HEK293 (cell line): ENCODE measurements at regions not wholly inside any gene's neighbourhood (a gene's known extent, or its start where the extent isn't known, plus 50 kb on each side); places are given as distances from the start of the nearest gene placed in this dataset.

Experiments
- ZBTB1 ChIP-seq: fragments of 450-650 bp; formaldehyde crosslinking; IDR thresholded peaks from 2 replicates; pipeline ENCODE4 v1.5.1; 2016; ENCODE audit warnings: missing biosample characterization, missing genetic modification characterization
- ZBTB49 ChIP-seq: fragments of 450-650 bp; formaldehyde crosslinking; IDR thresholded peaks from 2 replicates; pipeline ENCODE4 v1.5.1; 2016; ENCODE audit warnings: missing biosample characterization, missing genetic modification characterization, low read depth
- ZNF350 ChIP-seq: fragments of 450-650 bp; formaldehyde crosslinking; IDR thresholded peaks from 2 replicates; pipeline ENCODE4 v1.5.0; 2017; ENCODE audit warnings: missing biosample characterization, mild to moderate bottlenecking, missing genetic modification characterization
- ZNF354C ChIP-seq: fragments of 450-650 bp; formaldehyde crosslinking; IDR thresholded peaks from 2 replicates; pipeline ENCODE4 v1.5.1; 2016; ENCODE audit warnings: missing biosample characterization, missing genetic modification characterization, low read depth, borderline replicate concordance
- ZNF677 ChIP-seq: fragments of 450-650 bp; IDR thresholded peaks from 2 replicates; pipeline ENCODE4 v1.5.0; 2018; ENCODE audit warnings: missing biosample characterization, mild to moderate bottlenecking, missing genetic modification characterization, moderate library complexity
- ZNF785 ChIP-seq: fragments of 450-650 bp; formaldehyde crosslinking; IDR thresholded peaks from 2 replicates; pipeline ENCODE4 v1.5.1; 2016; ENCODE audit warnings: missing biosample characterization, missing genetic modification characterization
- ZSCAN30 ChIP-seq: fragments of 450-650 bp; IDR thresholded peaks from 2 replicates; pipeline ENCODE4 v1.5.1; 2018; ENCODE audit warnings: missing biosample characterization, mild to moderate bottlenecking, missing genetic modification characterization, moderate library complexity
- TF ChIP-seq, protein P1 (sequence below): fragments of 450-650 bp; formaldehyde crosslinking; IDR thresholded peaks from 2 replicates; pipeline ENCODE4 v1.5.1; 2016; ENCODE audit warnings: missing biosample characterization, missing genetic modification characterization

DNA sequence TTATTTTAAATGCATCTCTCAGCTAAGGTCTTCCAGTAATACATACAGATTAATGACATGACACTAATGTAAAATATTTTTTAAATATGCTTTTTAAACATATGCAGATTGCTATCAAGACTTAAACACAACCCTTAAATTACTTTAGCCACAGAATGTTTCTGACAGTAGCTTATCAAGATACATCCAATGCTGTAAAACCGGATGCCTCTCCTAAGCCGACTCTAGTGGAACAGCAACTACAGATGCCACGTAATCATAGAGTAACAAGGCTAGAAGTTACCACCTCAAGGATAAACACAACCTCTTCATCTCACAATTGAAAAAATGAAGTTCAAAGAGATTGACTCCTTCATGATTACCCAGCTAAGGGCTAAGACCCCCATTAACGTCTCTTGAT, 68.4 kb downstream of the ZZZ3 start (continued):
- no peak for TF ChIP-seq ZBTB49 (tag by site-specific recombination)
- TF ChIP-seq ZBTB1 (tag by site-specific recombination): no peak
- TF ChIP-seq ZSCAN30 (tag by site-specific recombination): no peak
- TF ChIP-seq ZNF354C (tag by site-specific recombination): no peak
- no peak for TF ChIP-seq ZNF677
- TF ChIP-seq, protein P1, sequence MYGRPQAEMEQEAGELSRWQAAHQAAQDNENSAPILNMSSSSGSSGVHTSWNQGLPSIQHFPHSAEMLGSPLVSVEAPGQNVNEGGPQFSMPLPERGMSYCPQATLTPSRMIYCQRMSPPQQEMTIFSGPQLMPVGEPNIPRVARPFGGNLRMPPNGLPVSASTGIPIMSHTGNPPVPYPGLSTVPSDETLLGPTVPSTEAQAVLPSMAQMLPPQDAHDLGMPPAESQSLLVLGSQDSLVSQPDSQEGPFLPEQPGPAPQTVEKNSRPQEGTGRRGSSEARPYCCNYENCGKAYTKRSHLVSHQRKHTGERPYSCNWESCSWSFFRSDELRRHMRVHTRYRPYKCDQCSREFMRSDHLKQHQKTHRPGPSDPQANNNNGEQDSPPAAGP (tag by site-specific recombination): no peak
- no peak for TF ChIP-seq ZNF785
- TF ChIP-seq ZNF350 (tag by site-specific recombination): no peak
